Neuron (in vitro differentiated cells): ENCODE measurements at regions not wholly inside any gene's neighbourhood (a gene's known extent, or its start where the extent isn't known, plus 50 kb on each side); places are given as distances from the start of the nearest gene placed in this dataset.
"Not testable (repeated sequence)": the region's sequence is repeated elsewhere in the genome, so short reads cannot be mapped to it uniquely, and the experiment has no call there.

Experiments
- H2AFZ ChIP-seq: one replicate; pipeline ENCODE4 v1.6.1; 2013; ENCODE audit warnings: low read depth, mild to moderate bottlenecking, inconsistent platforms, low read length, moderate library complexity
- H3K27me3 ChIP-seq: one replicate; pipeline ENCODE4 v1.6.1; 2013; ENCODE audit warnings: low read length; ENCODE audit not compliant: insufficient read depth
- H3K36me3 ChIP-seq: one replicate; pipeline ENCODE4 v1.6.1; 2013; ENCODE audit warnings: low read length; ENCODE audit not compliant: insufficient read depth
- H3K4me1 ChIP-seq: one replicate; pipeline ENCODE4 v1.6.1; 2013; ENCODE audit warnings: low read length; ENCODE audit not compliant: insufficient read depth
- H3K4me3 ChIP-seq: 2 replicates; pipeline ENCODE4 v1.5.1; 2013; ENCODE audit warnings: mild to moderate bottlenecking, low read length, moderate library complexity
- H3K9me3 ChIP-seq: one replicate; pipeline ENCODE4 v1.6.1; 2013; ENCODE audit warnings: low read length

DNA sequence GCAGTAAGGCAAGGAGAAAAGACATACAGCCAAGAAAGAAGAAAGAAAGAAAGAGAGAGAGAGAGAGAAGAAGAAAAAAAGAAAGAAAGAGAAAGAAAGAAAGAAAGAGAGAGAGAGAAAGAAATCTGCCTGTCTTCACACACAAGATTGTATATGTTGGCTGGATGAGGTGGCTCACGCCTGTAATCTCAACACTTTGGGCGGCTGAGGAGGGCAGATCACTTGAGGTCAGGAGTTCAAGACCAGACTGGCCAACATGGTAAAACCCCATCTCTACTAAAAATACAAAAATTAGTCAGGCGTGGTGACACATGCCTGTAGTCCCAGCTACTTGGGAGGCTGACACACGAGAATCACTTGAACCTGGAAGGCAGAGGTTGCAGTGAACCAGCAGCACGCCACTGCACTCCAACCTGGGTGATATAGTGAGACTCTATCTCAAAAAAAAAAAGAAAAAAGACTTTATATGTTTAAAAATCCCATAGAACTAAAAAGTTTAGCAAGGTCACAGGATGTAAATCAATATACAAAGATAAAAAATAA, 89.0 kb downstream of the C9orf50 start:
- not testable (repeated sequence) for H3K4me3 ChIP-seq, H2AFZ ChIP-seq, H3K4me1 ChIP-seq, H3K27me3 ChIP-seq, H3K36me3 ChIP-seq, H3K9me3 ChIP-seq

DNA sequence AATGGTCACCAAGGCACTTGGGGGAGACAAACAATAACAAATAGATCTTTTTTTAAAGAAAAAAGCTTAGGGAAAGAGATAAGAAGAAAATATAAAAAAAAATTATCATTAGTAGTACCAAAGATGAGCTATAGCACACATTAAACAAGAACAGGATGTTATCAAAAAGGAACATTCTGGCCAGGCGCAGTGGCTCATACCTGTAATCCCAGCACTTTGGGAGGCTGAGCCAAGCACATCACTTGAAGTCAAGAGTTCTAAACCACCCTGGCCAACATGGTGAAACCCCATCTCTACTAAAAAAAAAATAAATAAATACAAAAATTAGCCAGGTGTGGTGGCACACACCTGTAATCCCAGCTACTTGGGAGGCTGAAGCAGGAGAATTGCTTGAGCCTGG, 92.9 kb downstream of the C9orf50 start:
- not testable (repeated sequence) for H3K4me1 ChIP-seq, H2AFZ ChIP-seq, H3K36me3 ChIP-seq, H3K27me3 ChIP-seq, H3K4me3 ChIP-seq, H3K9me3 ChIP-seq

DNA sequence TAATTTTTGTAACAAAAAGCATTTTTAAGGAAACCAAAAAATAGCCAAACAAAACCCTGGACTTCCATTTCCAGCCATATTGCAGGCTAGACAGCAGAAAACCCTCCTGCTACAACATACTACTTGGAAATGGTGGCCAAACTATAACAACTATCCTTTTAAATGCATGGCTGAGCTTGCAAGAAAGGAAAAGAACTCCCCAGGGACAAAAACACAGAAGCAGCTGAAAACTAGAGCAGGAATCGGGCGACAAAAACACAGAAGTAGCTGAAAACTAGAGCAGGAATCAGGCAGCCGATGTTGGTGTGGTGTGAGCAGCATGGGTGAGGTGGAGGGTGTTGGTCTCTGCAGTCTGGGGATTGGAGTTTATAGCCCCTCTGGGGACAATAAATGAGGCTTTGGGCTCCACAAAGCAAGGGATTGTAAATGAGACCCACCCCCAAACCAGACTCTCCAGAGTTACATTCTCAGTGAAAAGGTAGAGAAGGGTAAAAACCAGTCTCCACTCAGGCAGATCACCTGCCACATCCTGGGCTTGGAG, 95.2 kb downstream of the C9orf50 start:
- Histone ChIP-seq H3K36me3 (no peaks in the 10 kb centered on the region), H3K27me3 (no peaks in the 10 kb centered on the region), H3K4me3 (no peak overlapping the region), H3K9me3 (peaks cover 6% of the 10 kb centered on the region), H2AFZ (no peak overlapping the region), H3K4me1 (no peaks in the 10 kb centered on the region)

DNA sequence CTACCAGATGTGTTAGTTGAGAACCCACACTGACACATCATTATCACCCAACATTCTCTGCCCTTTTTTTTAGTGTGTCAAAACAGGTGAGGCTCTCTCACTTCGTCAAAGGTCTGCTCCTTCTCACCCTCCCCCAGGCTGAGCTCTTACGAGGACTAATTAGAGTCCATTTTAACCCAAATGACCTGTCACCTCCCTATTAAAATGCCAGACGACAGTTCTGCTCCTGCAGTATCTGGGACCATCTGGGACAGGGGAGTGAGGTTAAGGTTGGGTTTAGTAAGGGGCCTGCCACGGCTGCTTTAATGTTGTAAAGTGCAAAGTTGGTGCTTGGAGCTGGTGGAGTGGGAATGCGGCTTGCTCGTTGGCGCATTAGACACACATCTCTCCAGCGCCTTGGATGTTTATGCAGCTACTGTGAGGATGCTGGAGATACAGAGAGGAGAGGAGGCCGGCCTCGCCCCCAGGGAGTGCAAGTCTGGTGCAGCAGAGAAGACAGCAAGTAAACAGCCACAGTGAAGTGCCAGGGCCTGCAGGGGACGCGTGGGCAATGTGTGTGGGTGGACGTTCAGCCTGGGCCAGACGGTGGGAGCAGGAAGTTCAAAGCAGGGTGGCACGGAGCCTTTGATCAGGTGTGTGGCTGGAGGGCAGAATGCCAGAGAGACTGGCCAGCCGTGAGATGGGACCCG, 96.2 kb downstream of the C9orf50 start:
- Histone ChIP-seq H3K27me3 (no peaks in the 10 kb centered on the region), H3K4me3 (no peak overlapping the region), H3K36me3 (no peaks in the 10 kb centered on the region), H3K9me3 (peaks cover 6% of the 10 kb centered on the region), H2AFZ (no peak overlapping the region), H3K4me1 (no peaks in the 10 kb centered on the region)

DNA sequence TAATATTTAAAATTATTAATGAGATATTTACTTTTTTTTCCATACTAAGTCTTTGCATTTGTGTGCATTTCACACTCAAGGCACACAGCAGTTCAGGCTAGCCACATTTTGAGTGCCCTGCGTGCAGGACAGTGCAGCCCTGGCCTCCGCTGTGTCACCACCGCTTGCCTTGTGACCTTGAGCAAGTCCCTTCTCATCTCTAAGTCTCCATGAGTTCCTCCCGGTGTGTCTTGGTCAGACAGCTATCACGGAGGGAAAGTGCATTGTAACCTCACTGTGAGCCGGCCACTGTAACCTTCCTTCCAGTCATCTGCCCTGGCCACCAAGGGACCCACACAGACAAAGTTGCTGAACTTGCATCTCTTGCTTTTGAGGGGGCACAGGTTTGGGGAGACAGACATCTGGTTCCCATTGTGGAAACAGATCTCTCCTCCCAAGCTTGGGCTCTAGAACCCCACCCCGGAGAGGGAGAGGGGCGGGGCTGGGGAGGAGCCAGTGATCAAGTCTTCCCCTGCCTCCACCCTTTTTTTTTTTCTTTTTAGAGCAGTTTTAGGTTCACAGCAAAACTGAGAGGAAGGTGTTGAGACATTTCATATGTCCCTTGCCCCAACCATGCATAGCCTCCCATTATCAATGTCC, 96.8 kb downstream of the C9orf50 start:
- no peak overlapping the region for H3K4me3 ChIP-seq
- no peaks in the 10 kb centered on the region for H3K36me3 ChIP-seq
- peaks cover 6% of the 10 kb centered on the region for H3K9me3 ChIP-seq
- no peak overlapping the region for H2AFZ ChIP-seq
- H3K27me3 ChIP-seq: no peaks in the 10 kb centered on the region
- no peaks in the 10 kb centered on the region for H3K4me1 ChIP-seq

DNA sequence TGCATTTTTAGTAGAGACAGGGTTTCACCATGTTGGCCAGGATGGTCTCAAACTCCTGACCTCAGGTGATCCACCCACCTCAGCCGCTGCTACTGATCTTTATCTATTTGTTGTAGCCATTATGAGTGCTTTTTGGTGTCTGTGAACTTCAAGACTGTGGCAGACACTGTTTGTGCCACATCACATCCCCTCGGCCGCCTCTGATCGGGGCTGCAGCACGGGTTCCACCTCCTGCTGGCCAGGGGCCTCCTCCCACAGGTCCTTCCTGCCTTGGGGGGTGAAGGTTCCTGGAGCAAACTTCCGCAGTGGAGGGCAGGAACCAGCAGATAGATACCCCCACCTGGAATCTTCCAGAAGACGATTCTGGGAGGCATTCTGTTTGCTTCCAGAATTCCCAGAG, 98.5 kb downstream of the C9orf50 start:
- Histone ChIP-seq H3K9me3 (peaks cover 2% of the 10 kb centered on the region), H3K4me1 (no peaks in the 10 kb centered on the region), H2AFZ (no peak overlapping the region), H3K36me3 (no peaks in the 10 kb centered on the region), H3K4me3 (no peak overlapping the region), H3K27me3 (no peaks in the 10 kb centered on the region)

DNA sequence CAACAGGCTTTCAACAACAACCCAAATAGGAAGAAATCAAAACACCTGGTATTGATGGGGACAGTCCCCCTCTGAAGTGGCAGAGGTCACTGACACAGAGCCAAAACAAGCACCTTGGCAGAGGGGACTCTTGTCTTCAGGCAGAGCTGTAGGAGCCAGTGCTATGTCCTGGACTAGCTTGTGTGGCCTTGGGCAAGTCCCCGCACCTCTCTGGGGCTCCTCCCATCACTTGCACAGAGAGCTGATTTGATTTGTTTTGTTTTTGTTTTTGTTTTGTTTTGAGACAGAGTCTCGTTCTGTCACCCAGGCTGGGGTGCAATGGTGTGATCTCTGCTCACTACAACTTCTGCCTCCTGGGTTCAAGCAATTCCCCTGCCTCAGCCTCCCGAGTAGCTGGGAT, 100.8 kb downstream of the C9orf50 start:
- no peaks in the 10 kb centered on the region for H3K36me3 ChIP-seq

DNA sequence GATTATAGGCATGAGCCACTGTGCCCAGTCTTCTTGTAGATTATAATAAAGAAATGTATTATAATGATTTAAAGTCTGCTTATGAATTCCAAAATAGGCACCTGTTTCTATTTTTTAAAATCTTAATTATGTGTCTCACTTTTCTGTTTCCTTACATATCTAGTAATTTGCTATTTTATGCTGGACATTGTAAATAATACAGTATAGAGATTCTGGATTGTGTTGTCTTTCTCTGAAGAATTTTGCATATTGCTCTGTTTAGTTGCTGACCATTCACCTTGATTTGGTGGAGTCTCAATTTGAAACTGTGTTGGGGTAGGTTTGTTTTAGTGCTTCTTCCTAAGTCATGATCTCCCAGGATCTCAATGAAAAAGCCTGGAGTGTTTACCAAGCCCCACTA, 102.8 kb downstream of the C9orf50 start:
- no peak overlapping the region for H3K4me3 ChIP-seq
- no peak overlapping the region for H2AFZ ChIP-seq
- H3K27me3 ChIP-seq: no peaks in the 10 kb centered on the region

More for the DNA sequence above, 100.8 kb downstream of the C9orf50 start:
- H3K4me3 ChIP-seq: no peak overlapping the region
- H3K4me1 ChIP-seq: no peaks in the 10 kb centered on the region
- H3K27me3 ChIP-seq: no peaks in the 10 kb centered on the region
- H2AFZ ChIP-seq: no peak overlapping the region
- peaks cover 7% of the 10 kb centered on the region for H3K9me3 ChIP-seq

DNA sequence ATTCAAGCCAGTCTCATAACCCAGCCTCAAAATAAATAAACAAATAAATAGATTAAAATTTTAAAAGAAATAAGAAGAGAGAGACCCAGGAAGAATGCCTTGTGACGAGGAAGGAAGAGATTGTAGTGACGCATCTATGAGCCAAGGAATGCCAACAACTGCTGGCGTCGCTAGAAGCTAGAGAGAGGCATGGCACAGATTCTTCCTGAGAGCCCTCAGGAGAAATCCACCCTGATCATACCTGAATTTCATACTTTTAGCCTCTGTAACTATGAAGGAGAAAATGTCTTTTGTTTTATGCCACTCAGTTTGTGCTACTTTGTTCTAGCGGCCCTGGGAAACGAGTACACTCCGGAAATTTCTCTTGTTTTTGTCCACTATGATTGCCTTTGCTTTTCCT, 103.9 kb downstream of the C9orf50 start:
- Histone ChIP-seq H2AFZ (no peak overlapping the region), H3K27me3 (no peaks in the 10 kb centered on the region), H3K36me3 (no peaks in the 10 kb centered on the region), H3K4me3 (no peak overlapping the region), H3K4me1 (no peaks in the 10 kb centered on the region), H3K9me3 (peaks cover 20% of the 10 kb centered on the region)

More for the DNA sequence above, 102.8 kb downstream of the C9orf50 start:
- Histone ChIP-seq H3K4me1 (no peaks in the 10 kb centered on the region), H3K36me3 (no peaks in the 10 kb centered on the region), H3K9me3 (peaks cover 20% of the 10 kb centered on the region)

DNA sequence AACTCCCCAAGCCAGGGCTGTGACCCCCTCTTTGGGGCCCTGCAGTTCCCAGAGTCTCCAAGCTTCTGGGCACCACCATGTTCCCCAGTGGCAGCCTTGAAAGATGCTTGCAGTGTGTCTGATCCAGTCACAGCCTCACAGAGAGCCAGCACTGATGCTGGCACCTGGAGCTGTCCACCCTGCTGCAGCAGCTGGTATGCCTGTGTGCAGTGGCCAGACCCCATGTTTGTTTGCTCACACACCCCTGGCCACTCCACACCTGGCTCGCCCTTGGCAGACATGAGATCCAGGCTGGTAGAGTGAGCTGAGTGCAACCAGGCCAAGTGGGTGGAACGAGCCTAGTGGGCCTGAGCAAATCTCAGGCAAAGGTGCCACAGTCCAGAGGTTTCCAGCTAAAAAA, 106.0 kb downstream of the C9orf50 start:
- no peak overlapping the region for H3K4me3 ChIP-seq
- H3K27me3 ChIP-seq: no peaks in the 10 kb centered on the region
- no peaks in the 10 kb centered on the region for H3K4me1 ChIP-seq
- no peaks in the 10 kb centered on the region for H3K36me3 ChIP-seq
- peaks cover 26% of the 10 kb centered on the region for H3K9me3 ChIP-seq
- H2AFZ ChIP-seq: no peak overlapping the region

DNA sequence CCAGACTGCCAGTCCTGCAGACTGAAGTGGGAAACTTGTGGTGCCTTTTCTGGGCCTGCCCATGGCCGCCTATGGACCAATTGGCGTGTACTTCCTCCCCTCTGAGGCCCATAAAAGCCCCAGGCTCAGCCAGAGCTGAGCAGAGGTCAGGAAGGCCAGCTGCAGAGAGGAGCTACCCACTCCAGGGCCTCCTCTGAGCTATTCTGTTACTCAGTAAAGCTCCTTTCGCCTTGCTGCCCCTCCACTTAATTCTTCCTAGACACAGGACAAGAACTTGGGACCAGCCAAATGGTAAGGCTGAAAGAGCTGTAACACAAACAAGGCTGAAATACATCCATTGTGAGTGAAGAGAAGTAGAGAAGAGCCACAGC, 106.4 kb downstream of the C9orf50 start:
- H3K4me3 ChIP-seq: no peak overlapping the region
- no peaks in the 10 kb centered on the region for H3K36me3 ChIP-seq
- peaks cover 26% of the 10 kb centered on the region for H3K9me3 ChIP-seq
- H3K4me1 ChIP-seq: no peaks in the 10 kb centered on the region
- no peaks in the 10 kb centered on the region for H3K27me3 ChIP-seq
- no peak overlapping the region for H2AFZ ChIP-seq

DNA sequence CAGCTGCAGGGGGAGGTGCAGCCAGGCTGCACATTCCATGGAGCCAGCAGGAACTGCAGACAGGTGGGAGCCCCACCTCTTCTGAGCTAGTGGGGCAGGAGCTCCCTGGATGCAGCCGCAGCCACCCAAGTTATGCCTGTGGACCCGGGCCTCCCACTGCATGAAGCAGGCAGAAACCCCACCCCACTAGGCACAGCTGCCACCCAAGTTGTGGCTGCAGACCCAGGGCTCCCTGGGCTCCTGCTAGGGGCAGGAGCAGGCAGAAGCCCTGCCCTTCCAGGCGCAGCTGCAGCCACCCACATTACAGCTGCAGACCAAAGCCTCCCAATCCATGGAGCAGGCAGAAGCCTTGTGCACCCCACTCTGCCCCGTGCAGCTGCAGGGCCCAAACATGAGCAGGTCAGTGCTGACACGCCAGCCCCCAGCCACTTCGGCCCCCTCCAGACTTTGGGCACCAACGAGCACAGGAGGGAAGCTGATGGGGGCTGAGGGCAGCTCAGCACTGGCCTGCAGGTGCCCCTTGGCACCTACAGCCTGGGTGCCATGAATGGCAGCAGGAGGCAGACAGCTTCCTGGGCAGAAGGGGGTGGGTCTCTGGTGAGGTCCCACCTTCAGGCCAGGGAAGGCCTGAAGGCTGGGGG, 106.9 kb downstream of the C9orf50 start:
- Histone ChIP-seq H3K4me1 (no peaks in the 10 kb centered on the region), H3K4me3 (no peak overlapping the region), H3K9me3 (peaks cover 26% of the 10 kb centered on the region), H3K27me3 (no peaks in the 10 kb centered on the region), H3K36me3 (no peaks in the 10 kb centered on the region), H2AFZ (no peak overlapping the region)

DNA sequence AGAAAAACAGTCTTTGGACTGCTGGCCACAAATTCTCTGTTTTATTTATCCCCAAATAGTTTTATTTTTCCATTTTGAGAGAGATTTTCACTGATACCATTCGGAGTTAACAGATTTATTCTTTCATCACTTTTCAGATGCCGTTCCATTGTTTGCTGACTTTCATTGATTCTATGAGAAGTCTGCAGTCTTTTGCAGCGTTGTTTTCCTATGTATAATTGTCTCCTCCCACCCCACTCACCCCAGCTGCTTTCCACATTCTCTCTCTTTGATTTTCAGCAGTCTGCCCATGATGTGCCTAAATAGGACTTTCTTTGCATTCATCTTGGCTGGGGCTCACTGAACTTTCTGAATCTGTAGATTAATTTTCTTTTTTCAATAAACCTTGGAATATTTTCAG, 107.6 kb downstream of the C9orf50 start:
- no peak overlapping the region for H2AFZ ChIP-seq
- H3K9me3 ChIP-seq: peaks cover 26% of the 10 kb centered on the region
- no peak overlapping the region for H3K4me3 ChIP-seq
- no peaks in the 10 kb centered on the region for H3K27me3 ChIP-seq
- H3K36me3 ChIP-seq: no peaks in the 10 kb centered on the region
- no peaks in the 10 kb centered on the region for H3K4me1 ChIP-seq
